Activated B cell treated with CpG ODN at 0.5 μM for 24 hours (primary cell): ENCODE measurements at regions not wholly inside any gene's neighbourhood (a gene's known extent, or its start where the extent isn't known, plus 50 kb on each side); places are given as distances from the start of the nearest gene placed in this dataset.

ENCODE experiments used
- ATAC-seq: fragments of 200-7000 bp; cut with Tn5 transposase; one replicate; pipeline ENCODE4 v1.10.0; 2021; ENCODE audit warnings: low read depth, mild to moderate bottlenecking, moderate library complexity
- CTCF ChIA-PET: fragments of 350-600 bp; sonication (Branson Sonifier 250); formaldehyde crosslinking; loops from one replicate; lab custom pipeline; 2021; ENCODE audit warnings: antibody characterized with exemption; lab: Charles Lee
- POLR2A ChIA-PET: fragments of 350-600 bp; sonication (Branson Sonifier 250); formaldehyde crosslinking; loops from one replicate; lab custom pipeline; 2021; ENCODE audit warnings: antibody characterized with exemption; lab: Charles Lee
- DNase-seq: peaks from one replicate; pipeline ENCODE4 v3.0.0; 2022
- H3K27ac Mint-ChIP-seq: one replicate; pipeline ENCODE4 v1.8.0; 2020; ENCODE audit warnings: mixed read lengths
- H3K27me3 Mint-ChIP-seq: one replicate; pipeline ENCODE4 v1.8.0; 2021; ENCODE audit warnings: mixed read lengths
- H3K36me3 Mint-ChIP-seq: one replicate; pipeline ENCODE4 v1.8.0; 2021; ENCODE audit warnings: low read depth, mixed read lengths
- H3K4me1 Mint-ChIP-seq: one replicate; pipeline ENCODE4 v1.8.0; 2021; ENCODE audit warnings: mixed read lengths
- H3K4me3 Mint-ChIP-seq: one replicate; pipeline ENCODE4 v1.8.0; 2020; ENCODE audit warnings: mild to moderate bottlenecking, mixed read lengths
- H3K9me3 Mint-ChIP-seq: one replicate; pipeline ENCODE4 v1.8.0; 2020; ENCODE audit warnings: mixed read lengths
- intact Hi-C: fragments of 100-400 bp; cut with micrococcal nuclease; formaldehyde crosslinking; loops from one replicate; pipeline ENCODE4 v1.15.1; 2024
- TF ChIP-seq, protein P1 (sequence below): fragments of 200-600 bp; IDR thresholded peaks from one replicate; pipeline ENCODE4 v1.8.0; 2022; ENCODE audit warnings: antibody characterized with exemption, mild to moderate bottlenecking

DNA sequence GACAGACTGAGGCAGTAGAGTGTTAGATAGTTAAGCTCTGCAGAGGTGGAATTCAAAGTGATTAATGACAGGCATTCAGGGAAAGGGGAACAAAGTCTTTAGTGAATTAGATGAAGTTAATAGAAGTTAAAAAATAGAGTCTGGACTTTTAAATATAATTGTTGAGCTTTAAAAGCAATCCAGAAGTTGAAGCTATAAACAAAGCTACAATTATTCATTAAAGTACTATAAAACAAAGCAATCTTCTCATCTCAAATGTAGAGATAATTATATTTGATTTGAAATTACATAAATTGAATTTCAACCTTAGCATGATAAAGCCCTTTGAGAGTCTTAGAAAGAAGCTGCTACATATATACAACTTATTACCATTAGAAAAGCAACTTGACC, 710.6 kb downstream of the MRPL39 start:
- TF ChIP-seq, protein P1, sequence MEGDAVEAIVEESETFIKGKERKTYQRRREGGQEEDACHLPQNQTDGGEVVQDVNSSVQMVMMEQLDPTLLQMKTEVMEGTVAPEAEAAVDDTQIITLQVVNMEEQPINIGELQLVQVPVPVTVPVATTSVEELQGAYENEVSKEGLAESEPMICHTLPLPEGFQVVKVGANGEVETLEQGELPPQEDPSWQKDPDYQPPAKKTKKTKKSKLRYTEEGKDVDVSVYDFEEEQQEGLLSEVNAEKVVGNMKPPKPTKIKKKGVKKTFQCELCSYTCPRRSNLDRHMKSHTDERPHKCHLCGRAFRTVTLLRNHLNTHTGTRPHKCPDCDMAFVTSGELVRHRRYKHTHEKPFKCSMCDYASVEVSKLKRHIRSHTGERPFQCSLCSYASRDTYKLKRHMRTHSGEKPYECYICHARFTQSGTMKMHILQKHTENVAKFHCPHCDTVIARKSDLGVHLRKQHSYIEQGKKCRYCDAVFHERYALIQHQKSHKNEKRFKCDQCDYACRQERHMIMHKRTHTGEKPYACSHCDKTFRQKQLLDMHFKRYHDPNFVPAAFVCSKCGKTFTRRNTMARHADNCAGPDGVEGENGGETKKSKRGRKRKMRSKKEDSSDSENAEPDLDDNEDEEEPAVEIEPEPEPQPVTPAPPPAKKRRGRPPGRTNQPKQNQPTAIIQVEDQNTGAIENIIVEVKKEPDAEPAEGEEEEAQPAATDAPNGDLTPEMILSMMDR: no peak
- H3K36me3 Mint-ChIP-seq: no peaks in the 10 kb centered on the region
- CTCF ChIA-PET: interaction anchor here (0.6 to 3.1 kb wide), 5 partner anchors 142 to 489 kb away, joined by 3 to 42 read pairs (median 6); no protein-coding TSS in a partner anchor
- POLR2A ChIA-PET: no interaction called here
- DNase-seq (no peak), ATAC-seq (no peak)
- no peaks in the 10 kb centered on the region for H3K27me3 Mint-ChIP-seq
- peaks cover 21% of the 10 kb centered on the region for H3K4me1 Mint-ChIP-seq
- no peaks in the 10 kb centered on the region for H3K9me3 Mint-ChIP-seq
- H3K4me3 Mint-ChIP-seq: no peak overlapping the region
- peak overlapping the region; percentile 4 for H3K27ac Mint-ChIP-seq
- intact Hi-C loops: loop anchor here (1.0 to 10.0 kb wide), 7 partner anchors 143 to 1042 kb away; no protein-coding TSS in a partner anchor

DNA sequence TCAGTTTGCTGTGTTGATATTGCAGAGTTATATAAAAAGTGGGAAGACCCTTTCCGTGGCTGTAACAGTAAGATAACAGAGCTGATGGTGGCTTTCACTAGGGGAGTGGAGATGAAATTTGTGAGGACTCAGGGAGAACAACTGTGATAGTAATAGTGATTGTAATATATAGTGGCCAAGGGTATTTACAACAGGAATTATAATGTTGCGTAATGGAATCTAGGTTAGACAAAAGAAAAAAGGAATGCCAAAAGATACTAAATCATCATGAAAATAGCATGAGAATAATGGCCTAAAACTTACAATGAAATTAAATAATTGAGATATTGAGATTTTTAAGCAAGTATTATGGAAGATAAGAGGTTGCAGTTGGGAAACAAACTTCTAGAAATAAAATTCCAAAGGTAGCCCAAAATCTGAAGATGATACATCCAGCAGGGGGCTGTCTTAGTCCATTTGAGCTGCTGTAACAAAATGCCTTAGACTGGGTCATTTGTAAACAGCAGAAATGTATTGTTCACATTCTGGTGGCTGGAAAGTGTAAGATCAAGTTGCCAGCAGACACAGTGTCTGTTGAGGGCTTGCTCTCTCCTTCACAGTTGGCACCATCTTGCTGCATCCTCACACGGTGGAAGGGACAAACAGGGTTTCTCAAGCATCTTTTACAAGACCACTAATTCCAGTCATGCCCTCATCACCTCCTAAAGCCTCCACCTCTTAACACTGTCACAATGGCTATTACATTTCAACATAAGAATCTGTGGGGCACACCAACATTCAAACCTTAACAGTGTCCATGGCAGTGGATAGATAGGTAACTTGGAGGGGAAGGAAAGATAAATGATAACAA, 711.2 kb downstream of the MRPL39 start:
- no peaks in the 10 kb centered on the region for H3K9me3 Mint-ChIP-seq
- H3K4me1 Mint-ChIP-seq: peaks cover 21% of the 10 kb centered on the region
- H3K4me3 Mint-ChIP-seq: no peak overlapping the region
- TF ChIP-seq, protein P1: no peak
- ChIA-PET POLR2A (no interaction called here), CTCF (interaction anchor here (0.6 to 3.1 kb wide), 7 partner anchors 9 to 489 kb away, joined by 3 to 42 read pairs (median 3); no protein-coding TSS in a partner anchor)
- ATAC-seq: peak; percentile 69
- DNase-seq: no peak
- peak overlapping the region; percentile 4 for H3K27ac Mint-ChIP-seq
- no peaks in the 10 kb centered on the region for H3K36me3 Mint-ChIP-seq
- H3K27me3 Mint-ChIP-seq: no peaks in the 10 kb centered on the region
- intact Hi-C loops: loop anchor here (1.0 to 10.0 kb wide), 7 partner anchors 143 to 1041 kb away; no protein-coding TSS in a partner anchor

- Mint-ChIP-seq H3K4me1 (peaks cover 19% of the 10 kb centered on the region), H3K27ac (no peak overlapping the region), H3K4me3 (no peak overlapping the region), H3K27me3 (no peaks in the 10 kb centered on the region), H3K9me3 (no peaks in the 10 kb centered on the region), H3K36me3 (no peaks in the 10 kb centered on the region)
- ATAC-seq (no peak), DNase-seq (no peak)
- intact Hi-C loops: loop anchor here (10.0 kb wide), 1 partner anchor 1040 kb away; no protein-coding TSS in a partner anchor
- ChIA-PET CTCF (interaction anchor here (1.1 to 3.1 kb wide), 3 partner anchors 419 to 491 kb away, joined by 6 to 42 read pairs (median 30); no protein-coding TSS in a partner anchor), POLR2A (no interaction called here)
- TF ChIP-seq, protein P1: no peak
Measured at GRCh38 chr21:24894324-24894723, 713.0 kb downstream of the MRPL39 start.

- TF ChIP-seq, protein P1: no peak
- no peak overlapping the region for H3K4me3 Mint-ChIP-seq
- H3K27ac Mint-ChIP-seq: no peak overlapping the region
- no peaks in the 10 kb centered on the region for H3K36me3 Mint-ChIP-seq
- ATAC-seq (no peak), DNase-seq (no peak)
- ChIA-PET CTCF (no interaction called here), POLR2A (no interaction called here)
- H3K9me3 Mint-ChIP-seq: peaks cover 1% of the 10 kb centered on the region
- intact Hi-C loops: loop anchor here (10.0 kb wide), 1 partner anchor 1035 kb away; no protein-coding TSS in a partner anchor
- no peaks in the 10 kb centered on the region for H3K4me1 Mint-ChIP-seq
- H3K27me3 Mint-ChIP-seq: no peaks in the 10 kb centered on the region
Measured at GRCh38 chr21:24890021-24890420, 717.3 kb downstream of the MRPL39 start.

GRCh38 chr21:24881506-24881905, 725.8 kb downstream of the MRPL39 start:
- ChIA-PET POLR2A (no interaction called here), CTCF (interaction anchor here (0.5 kb wide), 1 partner anchor 24 kb away, joined by 3 read pairs; no protein-coding TSS in a partner anchor)
- intact Hi-C loops: no loop called here
- no peak for ATAC-seq
- H3K9me3 Mint-ChIP-seq: peaks cover 7% of the 10 kb centered on the region
- H3K36me3 Mint-ChIP-seq: no peaks in the 10 kb centered on the region
- H3K27ac Mint-ChIP-seq: no peak overlapping the region
- H3K4me1 Mint-ChIP-seq: no peaks in the 10 kb centered on the region
- peaks cover 4% of the 10 kb centered on the region for H3K27me3 Mint-ChIP-seq
- TF ChIP-seq, protein P1: no peak
- H3K4me3 Mint-ChIP-seq: no peak overlapping the region
- DNase-seq: no peak
